ENCODE measurements at regions not wholly inside any gene's neighbourhood (a gene's known extent, or its start where the extent isn't known, plus 50 kb on each side); places are given as distances from the start of the nearest gene placed in this dataset.

DNA sequence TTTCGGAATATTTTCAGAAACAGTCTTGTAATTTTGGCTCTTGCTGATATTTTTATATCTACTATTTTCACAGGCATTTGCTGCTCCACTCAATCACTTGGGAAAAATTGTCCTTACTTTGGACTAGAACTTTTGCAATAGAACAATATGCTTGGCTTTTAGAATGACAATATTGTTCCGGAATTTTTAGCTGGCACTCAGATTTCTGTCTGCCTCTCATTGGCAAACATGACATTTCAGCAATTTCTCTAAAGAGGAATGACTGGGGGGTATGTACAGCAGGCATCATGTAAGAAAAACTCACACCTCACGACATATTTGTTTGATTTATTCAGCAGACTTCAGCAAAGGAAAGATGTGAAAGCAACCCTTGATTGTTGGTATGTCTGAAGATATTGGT is 243.6 kb upstream of the GPRIN3 start:
- TF ChIP-seq POLR2A (IDR thresholded peaks at IDR 0.05; ENCODE audit: low read depth, low read length), result no peak
- no peak for TF ChIP-seq TAF1 (IDR thresholded peaks at IDR 0.05; ENCODE audit: borderline replicate concordance, low read depth, low read length)
- TF ChIP-seq POLR2AphosphoS5 (IDR thresholded peaks at IDR 0.05; ENCODE audit: low read depth, low read length), result no peak

All from GM12892 (cell line).